ENCODE measurements at regions not wholly inside any gene's neighbourhood (a gene's known extent, or its start where the extent isn't known, plus 50 kb on each side); places are given as distances from the start of the nearest gene placed in this dataset.

GRCh38 chr3:191529992-191530391 is 69.0 kb downstream of the PYDC2 start:
- intact Hi-C loops (cut with DNase I): no loop called here
- Histone ChIP-seq H3K27me3 (no peaks in the 10 kb centered on the region), H3K4me3 (no peak overlapping the region), H3K9me3 (replicated peaks in 1 of 3) (no peaks in the 10 kb centered on the region), H3K36me3 (replicated peaks in 1 of 2) (no peaks in the 10 kb centered on the region), H3K4me1 (replicated peaks in 1 of 2) (no peaks in the 10 kb centered on the region), H3K27ac (no peak overlapping the region)
- DNase-seq: no peak
- no peak for TF ChIP-seq POLR2A (IDR thresholded peaks at IDR 0.05)
- no peak for TF ChIP-seq CTCF (IDR thresholded peaks at IDR 0.05)
- WGBS, 4 donors: 88 to 94% (median 91%) methylated on average over 5 of the region's 5 CpGs

- no peaks in the 10 kb centered on the region for H3K27me3 ChIP-seq
- intact Hi-C loops (cut with DNase I): no loop called here
- no peaks in the 10 kb centered on the region for H3K4me1 ChIP-seq (replicated peaks in 1 of 2)
- no peaks in the 10 kb centered on the region for H3K36me3 ChIP-seq (replicated peaks in 1 of 2)
- no peak for DNase-seq
- H3K4me3 ChIP-seq: no peak overlapping the region
- TF ChIP-seq POLR2A (IDR thresholded peaks at IDR 0.05): no peak
- TF ChIP-seq CTCF (IDR thresholded peaks at IDR 0.05): no peak
- no peak overlapping the region for H3K27ac ChIP-seq
- H3K9me3 ChIP-seq (replicated peaks in 1 of 3): no peaks in the 10 kb centered on the region
- WGBS, 4 donors: 37 to 59% (median 43%) methylated on average over 5 of the region's 5 CpGs
Measured at GRCh38 chr3:191531434-191531972, 70.5 kb downstream of the PYDC2 start.

GRCh38 chr3:191543018-191543417 is 82.1 kb downstream of the PYDC2 start:
- intact Hi-C loops (cut with DNase I): no loop called here
- Histone ChIP-seq H3K27ac (no peak overlapping the region), H3K9me3 (replicated peaks in 1 of 3) (no peaks in the 10 kb centered on the region), H3K4me1 (replicated peaks in 1 of 2) (no peaks in the 10 kb centered on the region), H3K4me3 (no peak overlapping the region), H3K36me3 (replicated peaks in 1 of 2) (no peaks in the 10 kb centered on the region), H3K27me3 (no peaks in the 10 kb centered on the region)
- TF ChIP-seq CTCF (IDR thresholded peaks at IDR 0.05) (no peak), POLR2A (IDR thresholded peaks at IDR 0.05) (no peak)
- no peak for DNase-seq
- 78 to 100% (median 85%) methylated on average over 1 of the region's 1 CpG for WGBS, 4 donors

- DNase-seq: no peak
- Histone ChIP-seq H3K27me3 (no peaks in the 10 kb centered on the region), H3K36me3 (replicated peaks in 1 of 2) (no peaks in the 10 kb centered on the region), H3K9me3 (replicated peaks in 1 of 3) (no peaks in the 10 kb centered on the region), H3K4me1 (replicated peaks in 1 of 2) (no peaks in the 10 kb centered on the region), H3K4me3 (no peak overlapping the region), H3K27ac (no peak overlapping the region)
- 79 to 94% (median 89%) methylated on average over 4 of the region's 4 CpGs for WGBS, 4 donors
- intact Hi-C loops (cut with DNase I): no loop called here
- TF ChIP-seq POLR2A (IDR thresholded peaks at IDR 0.05): no peak
- no peak for TF ChIP-seq CTCF (IDR thresholded peaks at IDR 0.05)
Measured at GRCh38 chr3:191543897-191544296, 82.9 kb downstream of the PYDC2 start.

Measured in adrenal gland (tissue), 9 donors.